Left colon (tissue), 2 donors: ENCODE measurements at regions not wholly inside any gene's neighbourhood (a gene's known extent, or its start where the extent isn't known, plus 50 kb on each side); places are given as distances from the start of the nearest gene placed in this dataset.

Source experiments
- ATAC-seq: fragments of 200-7000 bp; cut with Tn5 transposase; one replicate; pipeline ENCODE4 v1.9.1; 2020; ENCODE audit warnings: mild to moderate bottlenecking, moderate library complexity
- DNase-seq, 2 donors: peaks; one replicate each; pipeline ENCODE4 v3.0.0-alpha.2; 2020
- intact Hi-C, 2 donors: fragments of 100-400 bp; cut with DNase I in 1 of 2; cut with micrococcal nuclease in 1 of 2; formaldehyde crosslinking; loops; one replicate each; pipeline versions ENCODE4 v1.11.2 to v1.14.0; 2022; cut with DNase I, micrococcal nuclease
- donor health status: DM: no; HTN: no; CAD: no.
- donor health status: DM: yes; HTN: yes; CAD: no.

DNA sequence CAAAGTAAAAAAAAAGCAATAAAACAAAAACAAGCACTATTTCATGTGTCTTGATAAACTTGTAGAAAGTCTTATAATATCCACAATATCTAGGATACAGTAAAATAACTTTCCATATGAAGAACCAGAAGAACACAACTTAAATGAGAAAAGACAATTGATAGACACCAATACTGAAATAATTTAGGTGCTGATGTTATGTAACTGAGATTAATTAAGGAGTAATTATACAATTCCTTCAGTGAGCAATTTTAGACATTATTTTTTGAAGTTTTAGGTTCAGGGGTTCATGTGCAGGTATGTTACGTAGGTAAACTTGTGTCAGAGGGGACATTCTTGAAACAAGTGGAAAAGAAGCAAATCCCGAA, 88.3 kb upstream of the VPREB1 start:
- ATAC-seq (no peak), DNase-seq (no peak)
- intact Hi-C loops = no loop called here

DNA sequence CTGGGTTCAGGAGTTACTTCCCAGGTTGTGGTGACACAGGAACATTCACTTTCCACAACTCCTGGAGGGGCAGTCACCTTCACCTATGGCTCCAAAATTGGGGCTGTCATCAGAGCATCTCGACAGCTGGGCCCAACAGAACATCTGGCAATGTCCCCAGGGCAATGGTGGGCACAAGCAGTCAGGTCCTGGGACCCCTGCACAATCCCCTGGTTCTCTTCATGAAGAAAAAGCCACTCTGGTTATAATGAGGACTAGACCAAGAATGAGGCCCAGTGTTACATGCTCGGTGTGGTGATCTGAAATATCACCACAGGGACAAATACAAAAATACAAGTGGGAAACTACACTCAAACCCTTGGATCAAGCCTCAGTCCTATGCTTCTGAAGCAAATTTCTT, 89.0 kb upstream of the VPREB1 start:
- no peak for ATAC-seq
- intact Hi-C loops = no loop called here
- no peak for DNase-seq

DNA sequence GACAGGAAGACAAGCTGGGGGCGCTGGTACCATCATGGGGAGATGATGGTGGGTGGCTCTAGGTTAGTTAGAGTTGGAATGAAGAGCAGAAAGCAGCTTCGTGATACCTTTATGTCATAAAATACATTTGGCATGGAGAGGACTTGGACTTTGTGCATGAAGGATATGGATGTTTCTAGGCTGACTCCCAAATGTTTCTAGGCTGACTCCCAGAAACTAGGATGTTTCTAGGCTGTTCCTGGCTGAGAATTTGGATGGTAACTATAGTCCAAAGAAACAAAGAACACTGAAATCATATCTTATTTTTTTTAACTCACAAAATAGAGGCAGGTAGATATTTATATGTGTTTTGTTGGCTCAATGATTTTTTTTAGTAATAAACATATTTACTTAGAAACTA, 89.4 kb upstream of the VPREB1 start:
- ATAC-seq (no peak), DNase-seq (no peak)
- intact Hi-C loops = no loop called here

DNA sequence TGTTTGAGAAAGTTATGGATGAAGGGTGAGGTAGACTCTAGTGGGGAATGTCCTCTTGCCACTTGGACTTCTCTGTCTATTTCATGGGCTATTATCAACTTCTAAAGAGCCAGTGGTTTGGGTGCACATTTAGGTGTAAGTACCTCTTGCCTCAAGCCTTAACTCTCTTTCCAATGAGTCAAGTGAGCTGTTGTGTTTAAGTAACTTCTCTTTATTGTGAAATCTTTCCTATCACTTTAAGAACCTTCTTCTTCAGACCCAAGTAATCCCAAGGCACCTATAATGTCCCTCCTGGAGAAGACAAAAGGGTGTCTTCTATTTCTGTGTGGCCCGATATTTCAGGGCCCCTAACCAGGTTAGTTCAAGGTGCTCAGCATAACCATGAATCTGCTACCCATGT, 90.5 kb upstream of the VPREB1 start:
- no peak for ATAC-seq
- no peak for DNase-seq
- intact Hi-C loops = no loop called here

DNA sequence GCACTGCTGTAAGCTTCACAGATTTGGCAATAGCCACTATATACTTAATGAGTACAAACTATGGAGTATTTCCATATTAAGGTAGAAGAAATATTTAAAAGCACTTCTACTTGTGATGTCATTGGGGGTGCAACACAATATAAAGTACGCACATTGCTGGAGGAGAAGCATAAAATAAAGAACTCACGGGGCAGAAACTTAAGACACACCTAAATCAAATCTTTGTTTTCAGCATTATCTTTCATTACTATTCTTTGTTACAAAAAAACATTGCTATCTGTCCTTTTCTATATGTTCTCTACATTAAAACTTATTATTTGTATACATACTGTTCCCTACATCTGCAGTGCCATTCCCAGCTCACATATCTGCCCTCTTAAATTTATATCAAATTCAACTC, 93.3 kb upstream of the VPREB1 start:
- intact Hi-C loops = no loop called here

DNA sequence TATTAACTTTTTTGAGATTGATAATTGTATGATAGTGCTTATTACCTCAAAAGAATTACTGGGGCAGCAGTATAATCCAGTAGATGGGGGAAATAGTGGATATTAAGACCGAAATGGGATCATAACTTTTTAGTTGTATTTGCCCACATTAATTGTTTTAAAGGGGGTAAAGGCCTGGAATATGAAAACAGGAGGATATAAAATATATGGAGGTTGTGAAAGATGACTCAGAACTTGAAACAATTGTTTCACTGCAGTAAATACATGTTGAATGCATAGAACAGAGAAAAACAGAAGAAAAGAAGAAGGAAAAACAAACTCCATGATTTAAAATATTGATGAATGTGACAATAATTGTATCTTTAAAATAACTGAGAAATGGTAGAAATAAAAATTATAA, 94.1 kb upstream of the VPREB1 start:
- DNase-seq = no peak
- ATAC-seq = no peak
- intact Hi-C loops = no loop called here

More for the DNA sequence above, 93.3 kb upstream of the VPREB1 start:
- ATAC-seq (no peak), DNase-seq (no peak)

DNA sequence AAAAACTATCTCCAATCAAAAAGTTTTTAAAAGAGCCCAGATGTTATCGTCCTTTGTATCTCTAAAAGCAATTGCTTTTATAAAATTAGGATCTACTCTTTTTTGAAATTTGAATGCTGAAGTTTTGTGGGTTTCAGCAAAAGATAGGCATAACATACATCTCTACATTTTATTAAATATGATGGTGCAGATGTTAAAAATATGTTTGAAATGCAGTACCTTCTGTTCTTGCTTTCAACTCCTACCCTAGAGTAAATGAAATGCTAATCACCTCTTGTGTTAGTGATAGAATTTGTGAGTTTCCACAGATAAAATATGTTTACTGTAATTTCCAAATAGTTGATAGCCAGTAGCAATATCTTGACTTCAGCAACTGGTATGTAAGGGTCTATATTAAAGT, 95.7 kb upstream of the VPREB1 start:
- no peak for ATAC-seq
- DNase-seq = no peak
- intact Hi-C loops = no loop called here

DNA sequence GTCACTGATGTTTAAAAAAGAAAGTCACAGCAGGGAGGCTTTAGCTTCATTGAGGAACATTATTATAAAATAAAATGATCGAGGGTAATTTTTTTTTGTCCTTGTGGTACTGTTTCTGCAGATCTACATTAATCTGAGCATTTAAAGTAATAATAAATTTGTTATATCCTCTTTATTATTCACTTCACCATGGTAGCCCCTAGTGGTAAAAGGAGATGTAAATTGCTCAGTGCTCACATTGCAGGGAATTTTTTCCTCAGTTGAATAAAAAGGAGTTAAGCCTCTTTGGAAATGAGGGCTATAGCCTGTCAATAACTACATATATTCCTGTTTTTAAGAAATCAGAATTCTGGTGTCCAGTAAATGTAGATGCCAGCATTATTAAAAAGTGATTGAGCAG, 99.7 kb upstream of the VPREB1 start:
- intact Hi-C loops = no loop called here
- no peak for ATAC-seq
- no peak for DNase-seq

DNA sequence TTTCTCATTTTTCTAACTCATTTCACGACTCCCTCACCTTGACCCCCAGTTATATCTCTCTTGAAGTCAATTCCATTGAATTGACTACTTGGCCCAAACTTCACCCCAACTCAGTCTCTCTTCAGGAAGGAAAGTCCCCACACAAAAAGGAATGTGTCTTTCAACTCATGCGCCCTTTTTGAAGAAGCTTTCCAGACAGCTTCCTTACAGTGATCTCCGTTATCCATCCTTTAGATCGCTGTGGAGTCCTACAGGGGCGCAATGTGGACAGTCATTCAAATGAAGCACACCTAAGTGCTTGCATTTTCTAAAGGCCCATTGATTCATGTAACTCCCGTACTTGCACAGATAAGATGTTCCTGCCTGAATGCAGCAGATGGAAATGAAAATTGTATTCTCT, 101.1 kb upstream of the VPREB1 start:
- ATAC-seq = no peak
- intact Hi-C loops = no loop called here
- no peak for DNase-seq

DNA sequence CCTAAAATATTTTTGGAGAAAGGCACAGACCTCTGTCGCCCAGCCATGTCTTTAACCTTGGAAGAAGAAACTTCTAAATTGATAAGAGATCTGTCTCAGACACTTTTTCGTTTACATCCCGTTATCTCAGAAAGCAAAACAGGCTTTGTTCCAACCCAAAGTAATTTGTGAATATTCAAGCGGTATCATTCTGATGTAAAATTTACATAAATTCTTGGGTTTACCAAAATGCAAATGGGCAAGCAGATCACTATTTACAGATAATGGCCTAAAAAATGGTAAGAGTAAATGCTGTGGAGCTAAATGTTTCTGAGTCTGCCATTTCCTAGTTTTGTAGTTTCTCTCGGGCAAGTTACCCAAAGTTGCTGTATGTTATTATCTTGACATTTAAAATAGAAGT, 101.9 kb upstream of the VPREB1 start:
- DNase-seq (no peak), ATAC-seq (no peak)
- intact Hi-C loops = no loop called here

DNA sequence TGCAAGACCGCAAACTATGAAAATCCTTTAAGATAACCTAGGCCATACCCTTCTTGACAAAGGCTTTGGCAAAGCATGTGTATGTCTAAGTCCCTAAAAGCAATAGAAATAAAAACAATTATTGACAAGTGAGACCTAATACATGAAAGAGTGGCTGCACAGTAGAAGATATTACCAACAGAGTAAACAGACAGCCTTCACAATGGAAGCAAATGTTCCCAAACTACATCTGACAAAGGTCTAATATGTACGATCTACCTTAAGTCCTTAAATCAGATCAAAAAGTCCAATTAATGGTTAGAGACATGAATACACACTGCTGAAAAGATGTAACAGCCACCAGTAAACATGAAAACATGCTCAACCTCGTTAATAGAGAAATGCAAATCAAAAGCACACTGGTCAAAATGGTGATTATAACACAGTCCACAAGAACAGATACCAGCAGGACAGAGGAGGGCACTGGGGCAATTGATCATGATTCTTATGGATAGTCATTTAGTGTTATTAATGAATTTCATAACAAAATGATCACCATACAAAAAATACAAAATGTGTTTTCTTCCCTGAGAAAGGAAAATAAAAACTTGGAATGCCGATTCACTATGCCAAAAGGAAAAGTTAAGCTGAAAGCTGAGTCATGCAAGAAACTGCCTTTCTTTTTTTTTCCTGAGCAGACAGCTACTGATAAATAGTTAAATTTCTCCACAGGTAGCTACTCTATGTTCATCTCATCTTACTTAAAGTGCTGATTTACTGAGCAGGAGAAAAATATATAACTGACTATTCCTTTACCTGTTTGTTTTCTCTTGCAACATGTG, 102.6 kb upstream of the VPREB1 start:
- intact Hi-C loops = no loop called here
- no peak for DNase-seq
- ATAC-seq = no peak

DNA sequence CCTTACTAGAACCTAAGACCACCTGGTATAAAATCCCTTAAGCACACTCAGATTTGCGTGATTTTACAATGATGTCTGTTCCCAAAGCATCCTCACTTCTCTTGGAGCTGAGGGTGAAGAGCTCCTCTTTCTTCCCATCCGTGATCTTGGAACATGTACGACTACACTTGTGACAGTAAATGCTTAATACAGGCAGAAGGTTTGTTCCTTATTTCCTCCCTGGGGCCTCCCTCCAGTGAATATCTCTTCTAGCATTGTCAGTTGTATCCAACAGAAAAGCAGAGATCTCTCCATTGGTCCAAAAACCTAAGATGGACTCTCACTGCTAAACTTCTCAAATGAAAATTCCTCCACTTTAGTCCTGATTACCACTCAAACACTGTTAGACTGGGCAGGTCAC, 103.6 kb upstream of the VPREB1 start:
- ATAC-seq (no peak), DNase-seq (no peak)
- intact Hi-C loops = no loop called here

DNA sequence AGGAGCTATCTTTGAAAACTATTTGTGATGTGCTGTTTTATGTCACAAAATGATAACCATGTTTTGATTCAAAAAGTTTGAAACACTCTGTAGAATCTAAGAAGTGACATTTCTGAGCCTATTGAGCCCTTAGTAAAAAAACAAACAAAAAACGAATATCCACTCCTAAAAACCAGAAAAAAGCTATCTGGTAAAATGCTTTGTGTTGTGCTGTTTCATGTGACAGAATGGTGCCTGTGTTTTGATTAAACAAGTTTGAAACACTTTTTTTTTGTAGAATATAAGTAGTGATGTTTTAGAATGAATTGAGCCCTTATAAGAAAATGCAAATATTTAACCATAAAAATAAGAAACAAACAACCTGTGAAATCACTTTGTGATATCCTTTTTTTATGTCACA, 105.2 kb upstream of the VPREB1 start:
- intact Hi-C loops = no loop called here
- ATAC-seq = no peak
- no peak for DNase-seq

DNA sequence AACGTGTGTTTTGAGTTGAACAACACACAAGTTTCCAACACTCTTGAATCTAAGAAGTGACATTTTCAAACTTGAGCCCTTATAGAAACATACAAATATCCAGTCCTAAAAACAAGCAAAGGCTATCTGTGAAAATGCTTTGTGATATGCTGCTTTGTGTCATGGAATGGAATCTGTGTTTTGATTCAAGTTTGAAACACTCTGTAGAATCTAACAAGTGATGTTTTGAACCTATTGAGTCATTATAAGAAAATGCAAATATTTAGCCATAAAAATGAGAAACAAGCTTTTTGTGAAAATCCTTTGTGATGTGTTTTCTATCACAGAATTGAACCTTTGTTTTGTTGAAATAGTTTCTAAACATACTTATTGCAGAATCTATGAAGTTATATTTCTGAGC, 105.7 kb upstream of the VPREB1 start:
- ATAC-seq = no peak
- no peak for DNase-seq
- intact Hi-C loops = no loop called here

DNA sequence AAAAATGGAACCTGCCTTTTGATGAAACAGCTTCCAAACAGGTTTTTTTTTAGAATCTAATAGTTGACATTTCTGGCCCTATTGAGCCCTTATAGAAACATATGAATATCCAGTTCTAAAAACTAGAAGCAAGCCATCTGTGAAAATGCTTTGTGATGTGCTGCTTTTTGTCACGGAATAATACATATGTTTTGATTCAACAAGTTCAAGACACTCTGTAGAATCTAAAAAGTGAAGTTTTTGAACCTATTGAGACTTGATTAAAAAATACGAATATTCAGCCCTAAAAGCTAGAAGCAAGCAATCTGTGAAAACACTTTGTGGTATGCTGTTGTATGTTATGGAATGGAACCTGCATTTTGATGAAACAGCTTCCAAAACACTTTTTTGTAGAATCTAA, 106.7 kb upstream of the VPREB1 start:
- DNase-seq = no peak
- no peak for ATAC-seq
- intact Hi-C loops = no loop called here

DNA sequence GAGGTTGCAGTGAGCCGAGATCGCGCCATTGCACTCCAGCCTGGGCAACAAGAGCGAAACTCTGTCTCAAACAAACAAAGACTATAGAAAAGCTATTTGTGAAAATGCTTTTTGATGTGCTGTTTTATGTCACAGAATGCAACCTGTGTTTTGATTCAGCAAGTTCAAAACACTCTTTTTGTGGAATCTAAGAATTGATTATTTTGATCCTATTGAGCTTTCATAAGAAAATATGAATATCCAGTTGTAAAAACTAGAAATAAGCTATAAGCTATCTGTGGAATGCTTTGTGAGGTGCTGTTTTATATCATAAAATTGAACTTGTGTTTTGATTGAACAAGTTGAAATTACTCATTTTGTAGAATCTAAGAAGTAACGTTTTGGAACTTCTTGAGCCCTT, 110.7 kb upstream of the VPREB1 start:
- intact Hi-C loops = no loop called here
- DNase-seq (no peak), ATAC-seq (no peak)

DNA sequence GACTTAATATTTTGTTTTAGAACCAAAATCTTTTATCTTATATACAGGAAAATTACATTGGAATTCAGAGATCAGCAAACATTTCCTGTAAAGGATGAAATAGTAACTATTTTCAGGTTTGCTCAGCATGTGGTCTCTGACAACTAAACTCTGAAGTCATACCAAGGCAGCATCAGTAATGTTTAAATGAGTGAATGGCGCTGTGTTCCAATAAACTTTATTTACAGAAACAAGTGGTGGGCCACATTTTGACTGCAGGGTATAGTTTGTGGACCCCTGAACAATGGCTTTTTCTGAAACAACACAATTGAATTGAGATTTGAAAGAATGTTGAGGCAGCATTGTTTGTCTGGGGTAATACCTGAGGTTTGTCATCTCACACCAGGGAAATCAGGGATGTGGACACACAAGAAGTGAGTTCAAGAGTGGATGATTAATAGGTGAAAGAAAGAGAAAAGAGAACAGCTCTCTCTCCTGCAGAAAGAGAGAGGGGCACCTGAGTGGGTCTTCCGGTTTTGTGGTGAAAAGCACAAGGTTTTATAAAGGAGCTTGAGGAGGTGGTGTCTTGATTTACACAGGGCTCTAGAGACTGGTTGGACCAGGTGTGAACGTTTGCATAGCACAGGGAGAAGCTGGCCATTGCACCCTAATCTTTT, 113.5 kb upstream of the VPREB1 start:
- DNase-seq (no peak), ATAC-seq (no peak)
- intact Hi-C loops = no loop called here

DNA sequence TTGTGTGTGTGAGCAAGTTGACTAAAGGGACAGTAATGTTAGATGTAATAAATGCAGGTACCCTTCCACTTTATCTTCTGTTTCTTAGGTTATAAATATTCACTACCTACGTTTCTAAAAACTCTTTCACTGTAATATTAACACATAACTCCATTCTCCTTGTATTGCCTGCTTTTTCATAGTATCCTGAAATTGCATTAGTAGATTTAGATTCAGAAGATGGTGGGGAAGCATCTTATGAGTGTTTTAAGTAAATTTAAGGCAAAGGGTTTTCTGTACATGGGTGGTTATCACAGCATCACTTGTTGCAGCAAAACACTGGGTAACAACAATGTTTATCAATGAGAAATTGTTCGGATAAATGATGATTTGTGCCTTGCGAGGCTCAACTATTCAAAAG, 115.2 kb upstream of the VPREB1 start:
- ATAC-seq = no peak
- intact Hi-C loops = no loop called here

DNA sequence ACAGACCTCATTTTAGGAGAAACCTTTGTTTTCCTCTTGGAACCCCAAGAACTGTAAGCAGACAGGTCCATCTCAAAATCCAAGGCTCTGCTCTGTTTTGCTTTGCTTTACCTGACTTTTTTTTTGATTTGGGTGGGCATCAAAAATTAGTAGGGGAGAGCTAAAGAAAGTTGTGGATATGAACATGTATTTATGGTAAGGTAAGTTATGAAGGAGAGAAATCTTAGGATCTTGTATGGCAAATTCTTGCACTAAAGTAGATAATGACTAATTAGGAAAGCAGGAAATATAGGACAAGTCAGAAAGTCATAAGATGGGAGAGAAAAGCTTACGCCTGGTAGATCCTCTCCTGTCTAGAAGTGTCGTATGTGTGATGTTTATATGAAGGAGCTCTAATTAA, 116.1 kb upstream of the VPREB1 start:
- no peak for DNase-seq
- ATAC-seq = no peak
- intact Hi-C loops = no loop called here

More for the DNA sequence above, 115.2 kb upstream of the VPREB1 start:
- DNase-seq = no peak

DNA sequence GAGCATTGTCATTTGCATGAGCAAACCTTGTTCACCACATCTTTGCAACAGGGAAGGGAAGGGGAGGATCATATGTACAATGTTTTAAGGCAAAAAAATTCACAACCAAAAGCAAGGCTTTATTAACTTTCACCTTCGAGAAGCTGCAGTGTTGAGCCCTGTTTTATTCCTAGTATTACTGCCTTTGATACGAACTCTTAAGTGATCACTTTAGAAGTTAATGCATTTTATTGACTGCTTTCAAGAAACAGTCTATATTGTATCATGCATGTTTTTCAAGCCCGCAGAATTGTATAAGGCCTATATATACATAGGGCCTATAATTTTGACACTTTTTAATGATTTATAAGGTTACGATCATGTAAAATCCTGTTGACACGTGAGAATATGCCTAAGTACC, 117.5 kb upstream of the VPREB1 start:
- intact Hi-C loops = no loop called here
- ATAC-seq (no peak), DNase-seq (no peak)
